Osteoblast (primary cell): ENCODE measurements at regions not wholly inside any gene's neighbourhood (a gene's known extent, or its start where the extent isn't known, plus 50 kb on each side); places are given as distances from the start of the nearest gene placed in this dataset.

Experiments used
- DNase-seq: peaks from one replicate; pipeline ENCODE4 v3.0.0; 2011; ENCODE audit warnings: low spot score, mixed read lengths; ENCODE audit not compliant: insufficient read length; ENCODE audit errors: missing footprints
- H2AFZ ChIP-seq: 2 replicates; pipeline ENCODE4 v1.6.0; 2011; ENCODE audit warnings: mild to moderate bottlenecking, low read length
- H3K27ac ChIP-seq: 2 replicates; pipeline ENCODE4 v1.5.1; 2011; ENCODE audit warnings: mild to moderate bottlenecking, low read depth, low read length, moderate library complexity
- H3K27me3 ChIP-seq: 2 replicates; pipeline ENCODE4 v1.6.0; 2012; ENCODE audit warnings: mild to moderate bottlenecking, control low read depth, inconsistent platforms, low read length, moderate library complexity; ENCODE audit not compliant: insufficient read depth
- H3K36me3 ChIP-seq: 2 replicates; pipeline ENCODE4 v1.5.1; 2011; ENCODE audit warnings: mild to moderate bottlenecking, low read length, control low read depth, moderate library complexity; ENCODE audit not compliant: insufficient read depth
- H3K4me1 ChIP-seq: 2 replicates; pipeline ENCODE4 v1.5.1; 2011; ENCODE audit warnings: mild to moderate bottlenecking, low read length, control low read depth, moderate library complexity; ENCODE audit not compliant: insufficient read depth
- H3K4me2 ChIP-seq: 2 replicates; pipeline ENCODE4 v1.6.0; 2011; ENCODE audit warnings: mild to moderate bottlenecking, low read length; ENCODE audit not compliant: insufficient read depth
- H3K4me3 ChIP-seq: fragments of 200-600 bp; sonication (generic); 3 replicates; pipeline ENCODE4 v1.5.1; 2012; ENCODE audit warnings: mild to moderate bottlenecking, low read length, inconsistent platforms; ENCODE audit not compliant: insufficient read depth
- H3K79me2 ChIP-seq: 2 replicates; pipeline ENCODE4 v1.6.0; 2012; ENCODE audit warnings: mild to moderate bottlenecking, low read length, control low read depth, inconsistent platforms; ENCODE audit not compliant: insufficient read depth
- H3K9me3 ChIP-seq: 2 replicates; pipeline ENCODE4 v1.5.1; 2011; ENCODE audit warnings: low read depth, low read length, control low read depth
- H4K20me1 ChIP-seq: 2 replicates; pipeline ENCODE4 v1.6.0; 2012; ENCODE audit warnings: mild to moderate bottlenecking, low read length, control low read depth; ENCODE audit not compliant: insufficient read depth
- CTCF ChIP-seq: IDR thresholded peaks from 2 replicates; pipeline ENCODE4 v1.5.1; 2011; ENCODE audit warnings: mild to moderate bottlenecking, low read depth, low read length, moderate library complexity; ENCODE audit errors: extremely low read depth

DNA sequence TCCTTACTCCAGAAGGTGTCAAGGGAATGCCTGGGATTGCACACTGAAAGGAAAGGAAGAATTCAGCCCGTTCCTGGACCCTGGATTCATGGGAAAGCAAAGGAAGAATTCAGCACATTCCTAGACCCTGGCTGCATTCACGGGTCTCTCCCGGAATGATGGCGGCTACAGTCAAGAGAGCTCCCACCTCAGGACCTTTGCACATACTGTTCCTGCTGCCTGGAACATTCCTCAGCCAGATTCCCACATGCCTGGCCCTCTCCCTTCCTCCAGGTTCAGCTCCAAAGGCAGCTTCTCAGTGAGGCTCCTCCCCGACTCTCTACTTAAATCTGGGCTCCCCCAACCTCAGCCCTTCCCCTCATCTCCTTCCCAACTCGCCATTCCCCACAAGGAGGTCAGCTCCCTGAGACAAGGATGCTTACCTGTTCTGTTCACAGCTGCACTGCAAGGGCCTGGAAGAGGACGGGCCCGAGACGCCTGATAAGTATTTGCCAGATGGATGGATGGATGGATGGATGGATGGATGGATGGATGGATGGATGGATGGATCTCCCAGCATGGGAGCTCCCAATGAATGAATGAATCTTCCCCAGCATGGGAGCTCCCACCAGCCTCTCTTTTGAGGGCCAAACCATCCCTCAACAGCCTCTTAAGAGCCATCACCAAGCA, 77.4 kb downstream of the NCOR2 start:
- H2AFZ ChIP-seq, result no peak overlapping the region
- H3K27ac ChIP-seq, result no peak overlapping the region
- no peak for DNase-seq
- peaks cover 24% of the 10 kb centered on the region for H3K36me3 ChIP-seq
- no peak overlapping the region for H3K4me2 ChIP-seq
- no peaks in the 10 kb centered on the region for H3K4me1 ChIP-seq
- peaks cover 74% of the 10 kb centered on the region for H3K79me2 ChIP-seq
- no peak for TF ChIP-seq CTCF
- peaks cover 64% of the 10 kb centered on the region for H4K20me1 ChIP-seq
- no peaks in the 10 kb centered on the region for H3K27me3 ChIP-seq
- H3K4me3 ChIP-seq, result no peak overlapping the region
- no peaks in the 10 kb centered on the region for H3K9me3 ChIP-seq

- Histone ChIP-seq H2AFZ (no peak overlapping the region), H3K4me1 (no peaks in the 10 kb centered on the region), H3K4me3 (no peak overlapping the region), H3K79me2 (peaks cover 68% of the 10 kb centered on the region), H3K4me2 (no peak overlapping the region), H3K36me3 (peaks cover 18% of the 10 kb centered on the region), H4K20me1 (peaks cover 68% of the 10 kb centered on the region), H3K9me3 (no peaks in the 10 kb centered on the region), H3K27me3 (no peaks in the 10 kb centered on the region), H3K27ac (no peak overlapping the region)
- no peak for TF ChIP-seq CTCF
- DNase-seq, result no peak
These were observed 78.2 kb downstream of the NCOR2 start for GRCh38 chr12:124489220-124489619.

- H3K79me2 ChIP-seq, result peaks cover 61% of the 10 kb centered on the region
These were observed 78.9 kb downstream of the NCOR2 start for GRCh38 chr12:124488520-124488919.

GRCh38 chr12:124487834-124488165, 79.6 kb downstream of the NCOR2 start:
- Histone ChIP-seq H3K9me3 (no peaks in the 10 kb centered on the region), H4K20me1 (peaks cover 63% of the 10 kb centered on the region), H3K36me3 (peaks cover 11% of the 10 kb centered on the region), H3K27ac (no peak overlapping the region), H3K27me3 (no peaks in the 10 kb centered on the region), H2AFZ (no peak overlapping the region), H3K4me2 (no peak overlapping the region), H3K4me1 (no peaks in the 10 kb centered on the region), H3K79me2 (peaks cover 54% of the 10 kb centered on the region), H3K4me3 (no peak overlapping the region)
- TF ChIP-seq CTCF, result no peak
- DNase-seq, result no peak

More at GRCh38 chr12:124488520-124488919, 78.9 kb downstream of the NCOR2 start:
- Histone ChIP-seq H3K4me2 (no peak overlapping the region), H3K27me3 (no peaks in the 10 kb centered on the region), H3K4me3 (no peak overlapping the region), H3K36me3 (peaks cover 11% of the 10 kb centered on the region), H3K27ac (no peak overlapping the region), H4K20me1 (peaks cover 70% of the 10 kb centered on the region), H3K9me3 (no peaks in the 10 kb centered on the region), H2AFZ (no peak overlapping the region), H3K4me1 (no peaks in the 10 kb centered on the region)
- no peak for DNase-seq
- no peak for TF ChIP-seq CTCF
